GM12864 (cell line): ENCODE measurements at regions not wholly inside any gene's neighbourhood (a gene's known extent, or its start where the extent isn't known, plus 50 kb on each side); places are given as distances from the start of the nearest gene placed in this dataset.

ENCODE experiments used
- DNase-seq: peaks from one replicate; pipeline ENCODE4 v3.0.0-alpha.2; 2011; ENCODE audit warnings: low read depth
- H3K4me3 ChIP-seq: 2 replicates; pipeline ENCODE4 v1.5.1; 2011; ENCODE audit warnings: mild to moderate bottlenecking, low read depth, low read length, control low read depth
- TF ChIP-seq, protein P1 (sequence below): IDR thresholded peaks from 2 replicates; pipeline ENCODE4 v1.5.1; 2011; ENCODE audit warnings: low read depth, mild to moderate bottlenecking, moderate library complexity, low read length, control low read depth, inconsistent platforms; ENCODE audit errors: missing control alignments

DNA sequence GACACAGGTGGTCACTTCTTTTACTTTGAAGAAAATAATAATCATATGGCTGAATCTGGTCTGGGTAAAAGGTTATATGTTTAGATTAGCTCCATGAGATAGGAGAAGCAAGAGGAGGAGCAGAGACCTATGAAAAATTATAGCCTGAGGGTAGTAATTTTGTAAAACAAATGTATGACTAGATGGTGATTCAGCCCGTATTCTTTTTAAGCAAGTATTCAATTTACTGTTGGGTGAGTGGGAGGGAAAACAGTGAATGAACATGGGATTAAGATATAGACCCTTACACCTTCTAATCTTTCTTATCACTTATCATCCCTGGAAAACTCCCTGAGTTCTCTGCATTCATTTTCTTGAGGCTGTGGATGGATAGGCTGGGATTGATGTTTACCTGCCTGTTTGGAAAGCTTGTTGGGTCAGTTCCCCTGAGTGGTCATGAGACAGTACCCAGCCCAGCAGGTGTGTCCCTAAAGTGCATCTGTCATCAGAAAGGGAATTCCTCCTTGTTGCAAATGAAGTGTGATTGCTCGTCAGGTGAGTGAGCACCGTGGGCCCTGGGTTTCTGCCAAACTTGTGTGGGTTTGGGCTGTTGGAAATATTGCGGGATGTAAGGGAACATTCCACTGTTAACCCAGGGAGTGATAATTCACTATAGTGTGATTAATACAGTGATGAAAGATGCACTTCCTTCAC, 101.2 kb upstream of the GDNF start:
- TF ChIP-seq, protein P1, sequence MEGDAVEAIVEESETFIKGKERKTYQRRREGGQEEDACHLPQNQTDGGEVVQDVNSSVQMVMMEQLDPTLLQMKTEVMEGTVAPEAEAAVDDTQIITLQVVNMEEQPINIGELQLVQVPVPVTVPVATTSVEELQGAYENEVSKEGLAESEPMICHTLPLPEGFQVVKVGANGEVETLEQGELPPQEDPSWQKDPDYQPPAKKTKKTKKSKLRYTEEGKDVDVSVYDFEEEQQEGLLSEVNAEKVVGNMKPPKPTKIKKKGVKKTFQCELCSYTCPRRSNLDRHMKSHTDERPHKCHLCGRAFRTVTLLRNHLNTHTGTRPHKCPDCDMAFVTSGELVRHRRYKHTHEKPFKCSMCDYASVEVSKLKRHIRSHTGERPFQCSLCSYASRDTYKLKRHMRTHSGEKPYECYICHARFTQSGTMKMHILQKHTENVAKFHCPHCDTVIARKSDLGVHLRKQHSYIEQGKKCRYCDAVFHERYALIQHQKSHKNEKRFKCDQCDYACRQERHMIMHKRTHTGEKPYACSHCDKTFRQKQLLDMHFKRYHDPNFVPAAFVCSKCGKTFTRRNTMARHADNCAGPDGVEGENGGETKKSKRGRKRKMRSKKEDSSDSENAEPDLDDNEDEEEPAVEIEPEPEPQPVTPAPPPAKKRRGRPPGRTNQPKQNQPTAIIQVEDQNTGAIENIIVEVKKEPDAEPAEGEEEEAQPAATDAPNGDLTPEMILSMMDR: no peak
- no peak overlapping the region for H3K4me3 ChIP-seq
- no peak for DNase-seq

- no peak for DNase-seq
- TF ChIP-seq, protein P1: no peak
- no peak overlapping the region for H3K4me3 ChIP-seq
Measured at GRCh38 chr5:37938861-37939260, 99.0 kb upstream of the GDNF start.

- TF ChIP-seq, protein P1: no peak
- DNase-seq: no peak
- H3K4me3 ChIP-seq: no peak overlapping the region
Measured at GRCh38 chr5:37938076-37938852, 98.4 kb upstream of the GDNF start.

DNA sequence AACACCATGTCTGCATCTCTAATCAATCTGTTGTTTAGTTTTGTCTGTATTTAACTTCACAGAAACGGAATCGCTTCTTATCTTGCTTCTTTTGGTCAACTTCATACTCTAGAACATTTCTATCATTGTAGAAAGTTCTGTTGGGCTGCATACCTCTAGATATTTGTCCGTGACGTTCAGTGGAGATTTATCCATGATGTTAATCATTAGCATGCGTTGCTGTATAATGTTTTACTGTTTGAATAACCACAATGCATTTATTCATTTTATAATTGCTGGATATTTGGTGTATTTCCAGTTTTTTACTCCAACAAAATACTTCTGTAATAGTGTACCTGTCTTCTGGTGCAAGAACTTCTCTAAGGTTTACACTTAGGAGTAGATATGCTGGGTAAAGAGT, 96.2 kb upstream of the GDNF start:
- TF ChIP-seq, protein P1: no peak
- DNase-seq: no peak
- no peak overlapping the region for H3K4me3 ChIP-seq

GRCh38 chr5:37933576-37933975, 93.7 kb upstream of the GDNF start:
- TF ChIP-seq, protein P1: no peak
- no peak overlapping the region for H3K4me3 ChIP-seq
- no peak for DNase-seq

DNA sequence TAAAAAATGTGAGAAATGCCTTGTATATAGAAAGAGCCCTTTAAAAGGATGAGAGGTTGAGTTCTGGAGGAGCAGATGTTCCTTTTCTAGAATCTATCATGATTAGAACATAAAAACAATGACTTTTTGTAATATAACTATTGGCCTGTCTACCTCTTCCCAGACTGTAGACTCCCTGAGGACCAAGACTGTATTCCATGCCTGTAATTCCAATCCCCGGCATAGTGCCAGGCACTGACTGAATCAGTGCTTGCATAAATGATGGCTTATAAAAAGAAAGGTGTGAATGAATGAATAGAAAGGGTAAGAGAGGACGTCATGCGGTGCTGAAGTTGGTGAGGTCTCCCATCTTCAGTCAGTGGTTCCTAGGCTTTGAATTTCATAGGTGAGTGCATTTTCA, 92.6 kb upstream of the GDNF start:
- TF ChIP-seq, protein P1: no peak
- no peak for DNase-seq

DNA sequence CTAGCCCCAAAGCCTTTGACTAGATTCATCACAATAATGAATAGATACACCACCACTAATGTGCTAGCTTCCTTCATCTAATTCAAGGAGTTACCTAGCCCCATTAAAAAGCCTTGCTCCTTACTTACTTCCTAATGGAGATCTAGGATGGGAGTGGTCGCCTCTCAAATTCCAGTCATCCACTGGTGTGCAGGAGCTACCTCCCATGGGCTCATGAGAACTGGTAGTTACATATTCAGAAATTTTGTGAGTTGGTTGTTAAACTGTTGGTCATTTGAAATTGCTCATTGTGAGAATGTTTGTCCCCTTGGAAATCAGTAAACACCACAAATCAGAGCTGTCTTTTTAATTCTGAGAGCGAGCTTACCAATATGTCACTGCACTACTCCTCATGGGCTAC, 91.7 kb upstream of the GDNF start:
- TF ChIP-seq, protein P1: no peak
- DNase-seq: no peak
- H3K4me3 ChIP-seq: no peak overlapping the region

More for the DNA sequence above, 92.6 kb upstream of the GDNF start:
- no peak overlapping the region for H3K4me3 ChIP-seq
